GM12872 (cell line): ENCODE measurements at regions not wholly inside any gene's neighbourhood (a gene's known extent, or its start where the extent isn't known, plus 50 kb on each side); places are given as distances from the start of the nearest gene placed in this dataset.

Experiments used
- CTCF ChIP-seq: IDR thresholded peaks from 3 replicates; pipeline ENCODE4 v1.5.1; 2011; ENCODE audit warnings: low read depth, mild to moderate bottlenecking, low read length, moderate library complexity; ENCODE audit not compliant: insufficient read depth

- no peak for TF ChIP-seq CTCF
Observed at GRCh38 chr20:12956303-12956702, 52.5 kb upstream of the SPTLC3 start.

GRCh38 chr20:12957968-12958367 is 50.8 kb upstream of the SPTLC3 start:
- TF ChIP-seq CTCF = no peak
